Ovary (tissue), 7 donors: ENCODE measurements at regions not wholly inside any gene's neighbourhood (a gene's known extent, or its start where the extent isn't known, plus 50 kb on each side); places are given as distances from the start of the nearest gene placed in this dataset.

Experiments
- DNase-seq, 5 donors: peaks; one replicate each; pipeline ENCODE4 v3.0.0-alpha.2; 2019 to 2020
- H3K27ac ChIP-seq, 2 donors: fragments of 200-600 bp; one replicate each; pipeline versions ENCODE4 v1.5.1 to v1.8.0; 2019 to 2022
- H3K27me3 ChIP-seq: fragments of 200-600 bp; one replicate; pipeline ENCODE4 v1.8.0; 2022
- H3K36me3 ChIP-seq: fragments of 200-600 bp; sonication (generic); one replicate; pipeline ENCODE4 v1.5.1; 2019
- H3K4me1 ChIP-seq: one replicate; pipeline ENCODE4 v1.8.1; 2013; ENCODE audit warnings: mild to moderate bottlenecking, moderate library complexity; ENCODE audit not compliant: insufficient read depth
- H3K4me3 ChIP-seq: fragments of 200-600 bp; sonication (generic); one replicate; pipeline ENCODE4 v1.5.1; 2017
- H3K9me3 ChIP-seq, 2 donors: fragments of 200-600 bp in 1 of 2; sonication (generic) in 1 of 2; one replicate each; pipeline versions ENCODE4 v1.5.1 to v1.8.1; 2013 to 2019; ENCODE audit warnings: mild to moderate bottlenecking in 1 of 2, moderate library complexity in 1 of 2
- CTCF ChIP-seq, 3 donors: fragments of 450-650 bp in 2 of 3; fragments of 200-600 bp in 1 of 3; IDR thresholded peaks; one replicate each; pipeline versions ENCODE4 v1.5.1 to v1.8.0; 2016 to 2022; ENCODE audit warnings: antibody characterized with exemption in 3 of 3, mild to moderate bottlenecking in 1 of 3
- EP300 ChIP-seq: sonication (generic); formaldehyde crosslinking; IDR thresholded peaks from one replicate; pipeline ENCODE4 v1.6.1; 2017; ENCODE audit warnings: antibody characterized with exemption
- POLR2A ChIP-seq: fragments of 450-650 bp; IDR thresholded peaks from one replicate; pipeline ENCODE4 v1.6.1; 2017; ENCODE audit warnings: antibody characterized with exemption, mild to moderate bottlenecking, moderate library complexity
- WGBS, 3 donors: extraction: QIAGEN DNeasy Blood & Tissue Kit in 1 of 3; methylation state at CpG; one replicate each; pipeline versions ENCODE4 v1.1.5 to v1.1.7; 2013 to 2017; 5-methylcytosine and 5-hydroxymethylcytosine counted together
- intact Hi-C, 4 donors: fragments of 100-400 bp; cut with DNase I; formaldehyde crosslinking; loops; one replicate each; pipeline versions ENCODE4 v1.11.0 to v1.15.1; 2022 to 2023
- donor health status: DM: no; HTN: no; CAD: no; lungs with moderate emphysema.
- donor health status: DM: no; HTN: no; CAD: no.
- donor health status: Bipolar disorder and iron deficiency.
- donor health status: DM: no; HTN: no; CAD: no.
- donor health status: DM: yes; HTN: yes; CAD: no.

- no peak for TF ChIP-seq POLR2A
- no peak for TF ChIP-seq EP300
- no peak for TF ChIP-seq CTCF (IDR thresholded peaks at IDR 0.05)
- DNase-seq, result no peak
- 76 to 79% (median 78%) methylated on average over 7 of the region's 7 CpGs for WGBS, 3 donors
- no peaks in the 10 kb centered on the region for H3K9me3 ChIP-seq
- intact Hi-C loops, result no loop called here
- H3K4me1 ChIP-seq, result no peaks in the 10 kb centered on the region
- H3K4me3 ChIP-seq, result no peak overlapping the region
- H3K27ac ChIP-seq, result no peak overlapping the region
- H3K27me3 ChIP-seq, result no peaks in the 10 kb centered on the region
- H3K36me3 ChIP-seq, result no peaks in the 10 kb centered on the region
These were observed 133.2 kb upstream of the CACNA1E start for GRCh38 chr1:181350131-181350530.

GRCh38 chr1:181351740-181352139 lies 131.6 kb upstream of the CACNA1E start:
- Histone ChIP-seq H3K27ac (no peak overlapping the region), H3K4me1 (no peaks in the 10 kb centered on the region), H3K4me3 (no peak overlapping the region), H3K9me3 (no peaks in the 10 kb centered on the region), H3K27me3 (no peaks in the 10 kb centered on the region), H3K36me3 (no peaks in the 10 kb centered on the region)
- DNase-seq, result no peak
- TF ChIP-seq CTCF (IDR thresholded peaks at IDR 0.05) (no peak), POLR2A (no peak), EP300 (no peak)
- intact Hi-C loops, result no loop called here
- 81 to 85% (median 83%) methylated on average over 3 of the region's 3 CpGs for WGBS, 3 donors

- Histone ChIP-seq H3K4me3 (no peak overlapping the region), H3K9me3 (no peaks in the 10 kb centered on the region), H3K36me3 (no peaks in the 10 kb centered on the region), H3K27ac (no peak overlapping the region), H3K27me3 (no peaks in the 10 kb centered on the region), H3K4me1 (no peaks in the 10 kb centered on the region)
- intact Hi-C loops, result no loop called here
- TF ChIP-seq CTCF (IDR thresholded peaks at IDR 0.05) (no peak), EP300 (no peak), POLR2A (no peak)
- WGBS, 3 donors, result 83 to 90% (median 86%) methylated on average over 4 of the region's 4 CpGs
- no peak for DNase-seq
These were observed 130.6 kb upstream of the CACNA1E start for GRCh38 chr1:181352695-181353094.

GRCh38 chr1:181353526-181353925 lies 129.8 kb upstream of the CACNA1E start:
- 80 to 94% (median 86%) methylated on average over 1 of the region's 1 CpG for WGBS, 3 donors
- Histone ChIP-seq H3K36me3 (no peaks in the 10 kb centered on the region), H3K27ac (no peak overlapping the region), H3K27me3 (no peaks in the 10 kb centered on the region), H3K4me1 (no peaks in the 10 kb centered on the region), H3K9me3 (no peaks in the 10 kb centered on the region), H3K4me3 (no peak overlapping the region)
- DNase-seq, result no peak
- TF ChIP-seq EP300 (no peak), POLR2A (no peak), CTCF (IDR thresholded peaks at IDR 0.05) (no peak)
- intact Hi-C loops, result no loop called here

GRCh38 chr1:181354865-181355264 lies 128.5 kb upstream of the CACNA1E start:
- no peak overlapping the region for H3K27ac ChIP-seq
- DNase-seq, result no peak
- no peak overlapping the region for H3K4me3 ChIP-seq
- intact Hi-C loops, result no loop called here
- 95 to 96% (median 96%) methylated on average over 3 of the region's 3 CpGs for WGBS, 3 donors
- TF ChIP-seq CTCF (IDR thresholded peaks at IDR 0.05) (no peak), EP300 (no peak), POLR2A (no peak)
- H3K36me3 ChIP-seq, result no peaks in the 10 kb centered on the region
- H3K4me1 ChIP-seq, result no peaks in the 10 kb centered on the region
- no peaks in the 10 kb centered on the region for H3K27me3 ChIP-seq
- H3K9me3 ChIP-seq, result no peaks in the 10 kb centered on the region
